Pancreas (tissue), 10 donors: ENCODE measurements at regions not wholly inside any gene's neighbourhood (a gene's known extent, or its start where the extent isn't known, plus 50 kb on each side); places are given as distances from the start of the nearest gene placed in this dataset.

Experiments
- ATAC-seq, 4 donors: fragments of 200-7000 bp; cut with Tn5 transposase; one replicate each; pipeline versions ENCODE4 v1.8.0 to v1.9.1; 2020; ENCODE audit warnings: mild to moderate bottlenecking in 4 of 4, moderate library complexity in 4 of 4
- DNase-seq, 6 donors: peaks; one replicate each; pipeline ENCODE4 v3.0.0-alpha.2; 2020
- FAIRE-seq: peaks from 2 replicates; lab custom pipeline; 2012; peaks lifted over from hg19 to GRCh38; lab: Jason Lieb, UNC
- H3K27ac ChIP-seq, 4 donors: fragments of 200-600 bp; sonication (generic); 1 replicate in 3 of 4; 2 replicates in 1 of 4; pipeline versions ENCODE4 v1.5.0 to v1.8.0; 2020
- H3K27me3 ChIP-seq, 4 donors: fragments of 200-600 bp; one replicate each; pipeline ENCODE4 v1.8.0; 2021
- H3K36me3 ChIP-seq, 3 donors: fragments of 200-600 bp; sonication (generic) in 1 of 3; one replicate each; pipeline versions ENCODE4 v1.5.0 to v1.8.0; 2020 to 2021
- H3K4me1 ChIP-seq, 3 donors: fragments of 200-600 bp; one replicate each; pipeline ENCODE4 v1.8.0; 2021
- H3K4me3 ChIP-seq, 4 donors: fragments of 200-600 bp; sonication (generic) in 2 of 4; one replicate each; pipeline versions ENCODE4 v1.5.0 to v1.8.0; 2020 to 2021
- H3K9me3 ChIP-seq, 4 donors: fragments of 200-600 bp; one replicate each; pipeline ENCODE4 v1.8.0; 2021
- CTCF ChIP-seq, 4 donors: fragments of 200-600 bp; sonication (generic) in 3 of 4; IDR thresholded peaks; one replicate each; pipeline versions ENCODE4 v1.5.0 to v1.8.0; 2021; ENCODE audit warnings: antibody characterized with exemption in 4 of 4
- WGBS, 2 donors: extraction: QIAGEN DNeasy Blood & Tissue Kit; methylation state at CpG; one replicate each; pipeline ENCODE4 v1.1.7; 2013; 5-methylcytosine and 5-hydroxymethylcytosine counted together
- intact Hi-C, 3 donors: fragments of 100-400 bp; cut with DNase I; formaldehyde crosslinking; loops; one replicate each; pipeline versions ENCODE4 v1.11.1 to v1.14.2; 2022
- donor health status: healthy with polysubstance abuse.
- donor health status: DM: no; HTN: no; CAD: no; lungs with moderate emphysema.
- donor health status: DM: no; HTN: no; CAD: no.
- donor health status: control.
- donor health status: control.
- donor health status: Bipolar disorder and iron deficiency.
- donor health status: DM: yes; HTN: yes; CAD: no.
- donor health status: DM: no; HTN: no; CAD: no.
- donor health status: DM: no; HTN: no; CAD: no.
- donor health status: DM: yes; HTN: yes; CAD: no.

- intact Hi-C loops = no loop called here
- Histone ChIP-seq H3K27ac (peak overlapping the region in 3 of 4 donors; percentile 9 to 77 (median 62)), H3K36me3 (no peaks in the 10 kb centered on the region), H3K4me3 (no peak overlapping the region), H3K4me1 (peaks cover 18 to 29% (median 28%) of the 10 kb centered on the region in 3 donors), H3K9me3 (no peaks in the 10 kb centered on the region), H3K27me3 (no peaks in the 10 kb centered on the region)
- 96 to 98% methylated on average over 3 of the region's 3 CpGs for WGBS, 2 donors
- FAIRE-seq (no peak), ATAC-seq (no peak), DNase-seq (no peak)
- no peak for TF ChIP-seq CTCF (IDR thresholded peaks at IDR 0.05)
Measured at GRCh38 chr7:115113131-115113530, 191.2 kb downstream of the MDFIC start.

GRCh38 chr7:115110523-115110922, 188.6 kb downstream of the MDFIC start:
- no peak for DNase-seq
- 8 to 18% methylated on average over 1 of the region's 1 CpG for WGBS, 2 donors
- Histone ChIP-seq H3K9me3 (no peaks in the 10 kb centered on the region), H3K4me1 (peaks cover 14 to 19% (median 18%) of the 10 kb centered on the region in 3 donors), H3K4me3 (no peak overlapping the region), H3K27ac (no peak overlapping the region), H3K27me3 (no peaks in the 10 kb centered on the region), H3K36me3 (no peaks in the 10 kb centered on the region)
- peak; percentile 33 to 70 (median 50) for ATAC-seq
- FAIRE-seq = no peak
- intact Hi-C loops = no loop called here
- TF ChIP-seq CTCF (IDR thresholded peaks at IDR 0.05) = no peak

- Histone ChIP-seq H3K36me3 (no peaks in the 10 kb centered on the region), H3K27ac (no peak overlapping the region), H3K27me3 (no peaks in the 10 kb centered on the region), H3K4me1 (peaks cover 5 to 24% (median 14%) of the 10 kb centered on the region in 3 donors), H3K9me3 (no peaks in the 10 kb centered on the region), H3K4me3 (no peak overlapping the region)
- no peak for FAIRE-seq
- intact Hi-C loops = no loop called here
- DNase-seq = no peak
- no peak for ATAC-seq
- 92% methylated on average over 3 of the region's 3 CpGs for WGBS, 2 donors
- no peak for TF ChIP-seq CTCF (IDR thresholded peaks at IDR 0.05)
Measured at GRCh38 chr7:115106316-115106715, 184.4 kb downstream of the MDFIC start.

- DNase-seq (peak in 1 of 6 donors; percentile 22), ATAC-seq (peak; percentile 61 to 88 (median 84)), FAIRE-seq (no peak)
- H3K9me3 ChIP-seq = no peaks in the 10 kb centered on the region
- no peak for TF ChIP-seq CTCF (IDR thresholded peaks at IDR 0.05)
- no peaks in the 10 kb centered on the region for H3K36me3 ChIP-seq
- peaks cover 3 to 20% (median 12%) of the 10 kb centered on the region in 3 donors for H3K4me1 ChIP-seq
- no peak overlapping the region for H3K4me3 ChIP-seq
- intact Hi-C loops = no loop called here
- WGBS, 2 donors = 46 to 52% methylated on average over 2 of the region's 2 CpGs
- H3K27ac ChIP-seq = no peak overlapping the region
- H3K27me3 ChIP-seq = no peaks in the 10 kb centered on the region
Measured at GRCh38 chr7:115102738-115103137, 180.8 kb downstream of the MDFIC start.

- FAIRE-seq (no peak), ATAC-seq (no peak), DNase-seq (no peak)
- Histone ChIP-seq H3K4me3 (no peak overlapping the region), H3K27me3 (no peaks in the 10 kb centered on the region), H3K36me3 (no peaks in the 10 kb centered on the region), H3K4me1 (peaks cover 3 to 20% (median 12%) of the 10 kb centered on the region in 3 donors), H3K27ac (no peak overlapping the region), H3K9me3 (no peaks in the 10 kb centered on the region)
- no peak for TF ChIP-seq CTCF (IDR thresholded peaks at IDR 0.05)
- intact Hi-C loops = no loop called here
Measured at GRCh38 chr7:115101199-115101598, 179.3 kb downstream of the MDFIC start.
